HG02884 (cell line): ENCODE measurements at regions not wholly inside any gene's neighbourhood (a gene's known extent, or its start where the extent isn't known, plus 50 kb on each side); places are given as distances from the start of the nearest gene placed in this dataset.

Experiments
- ATAC-seq: cut with Tn5 transposase; IDR thresholded peaks from one replicate; pipeline ENCODE4 v1.9.1; 2021; ENCODE audit warnings: mild to moderate bottlenecking, moderate library complexity; ENCODE audit not compliant: unreplicated experiment

DNA sequence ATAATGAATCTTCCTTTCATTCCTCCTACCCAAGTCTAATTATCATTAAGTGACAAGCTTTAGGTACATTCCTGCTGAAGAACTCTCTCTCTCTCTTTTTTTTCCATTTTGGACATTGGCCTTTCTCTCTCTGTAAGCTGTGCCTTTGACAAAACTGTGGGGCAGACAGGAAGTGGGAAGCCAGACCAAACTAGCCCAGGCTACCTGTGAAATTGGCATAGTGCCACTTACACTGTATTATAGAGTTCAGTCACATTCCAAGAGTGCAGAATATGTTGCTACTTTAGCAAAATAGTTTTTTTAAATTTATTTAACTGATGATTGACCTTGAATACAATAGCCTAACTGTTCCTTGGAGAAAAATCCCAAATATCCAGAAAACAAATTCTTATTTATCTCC is 381.5 kb upstream of the ETAA1 start:
- no peak for ATAC-seq

DNA sequence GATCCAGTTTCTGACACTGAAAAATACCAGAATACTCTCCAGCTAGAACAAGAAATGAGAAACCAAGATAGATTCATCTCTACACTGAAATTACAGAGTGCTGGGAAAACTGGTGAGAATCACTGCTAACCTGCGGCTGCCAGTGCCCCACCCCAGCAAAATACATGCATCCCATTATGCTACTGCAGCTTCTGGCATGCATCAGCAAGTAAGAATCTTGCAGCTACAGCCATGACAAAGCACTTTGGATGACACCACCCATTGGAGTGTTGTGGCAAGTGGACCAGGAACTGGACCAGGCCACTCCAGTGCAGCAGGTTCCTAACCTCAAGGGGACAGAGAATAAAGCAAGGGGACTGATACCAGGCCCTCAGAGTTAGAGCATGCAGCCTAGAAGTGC is 378.8 kb upstream of the ETAA1 start:
- ATAC-seq, result no peak

DNA sequence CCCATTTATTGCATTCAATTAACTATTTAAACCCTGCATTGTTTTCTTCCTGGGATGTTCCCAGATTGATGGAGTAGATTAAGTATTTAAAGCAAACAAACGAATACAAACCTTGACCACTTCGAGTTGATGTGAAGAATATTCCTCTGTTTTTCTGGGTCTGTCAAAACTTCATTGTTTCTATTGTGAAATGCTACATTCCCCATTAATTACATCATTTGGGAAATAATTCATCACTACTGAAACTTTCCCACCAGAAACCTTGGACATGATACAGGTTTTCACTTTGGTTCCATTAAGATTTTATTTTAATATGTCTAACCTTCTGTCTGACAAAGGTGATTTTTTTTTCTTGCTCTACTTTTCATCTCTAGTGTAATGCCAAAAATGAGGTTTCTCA is 365.1 kb upstream of the ETAA1 start:
- no peak for ATAC-seq

DNA sequence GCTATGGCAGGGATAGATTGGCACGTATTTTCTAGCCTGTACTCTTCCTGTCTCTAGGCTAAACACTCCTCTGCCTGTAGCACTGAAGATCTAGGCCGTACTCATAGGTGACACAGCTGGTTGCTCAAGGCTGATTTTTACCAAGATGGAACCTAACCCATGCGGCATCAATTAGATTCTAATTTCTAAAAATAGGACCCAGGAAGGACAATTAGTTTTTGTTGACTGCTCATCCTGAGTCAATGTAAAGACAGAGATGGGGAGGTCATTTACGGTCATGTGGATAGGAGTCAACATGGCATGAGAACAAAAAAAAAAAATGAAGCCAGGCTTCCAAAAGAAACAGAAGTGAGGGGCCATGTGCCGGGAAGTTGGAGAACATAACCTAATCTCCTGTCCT is 360.7 kb upstream of the ETAA1 start:
- no peak for ATAC-seq

DNA sequence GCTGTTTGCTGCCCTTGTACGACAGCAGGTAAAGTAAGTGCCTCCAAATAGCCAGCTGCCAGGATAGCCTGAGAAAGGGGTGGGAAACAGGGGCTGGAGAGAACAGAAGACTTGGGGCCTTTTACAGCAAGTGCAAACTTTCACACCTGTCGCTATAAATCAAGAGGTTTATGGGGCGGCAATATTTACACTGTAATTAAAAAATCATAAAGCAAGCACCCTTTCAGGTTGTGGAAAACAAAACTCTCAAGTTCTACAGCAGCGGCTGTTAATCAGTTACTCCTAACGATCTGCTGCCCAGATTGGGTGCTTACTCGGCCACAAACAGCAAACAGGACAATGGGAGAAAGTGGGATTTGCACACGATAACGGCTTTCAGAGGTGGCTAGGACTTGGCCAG is 359.5 kb upstream of the ETAA1 start:
- ATAC-seq, result no peak

DNA sequence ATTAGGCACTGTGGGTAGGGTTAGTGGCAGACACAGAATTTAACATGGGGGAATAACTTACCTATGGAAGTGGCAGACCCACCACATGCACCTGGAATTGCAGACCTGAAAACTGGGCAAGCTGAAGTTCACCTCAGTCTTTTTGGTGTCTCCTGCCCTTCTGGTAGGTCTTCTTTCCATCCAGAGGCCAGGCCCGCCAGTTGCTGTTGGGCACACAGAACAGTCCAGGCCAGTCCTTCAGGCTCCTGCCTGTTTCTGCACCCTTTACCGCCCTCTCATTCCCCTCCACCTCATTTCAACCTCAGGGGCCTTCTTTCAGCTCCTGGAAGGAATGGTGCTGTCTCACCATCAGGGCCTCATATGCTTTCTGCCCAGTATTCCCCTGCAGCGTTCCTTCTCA is 358.9 kb upstream of the ETAA1 start:
- ATAC-seq, result no peak

DNA sequence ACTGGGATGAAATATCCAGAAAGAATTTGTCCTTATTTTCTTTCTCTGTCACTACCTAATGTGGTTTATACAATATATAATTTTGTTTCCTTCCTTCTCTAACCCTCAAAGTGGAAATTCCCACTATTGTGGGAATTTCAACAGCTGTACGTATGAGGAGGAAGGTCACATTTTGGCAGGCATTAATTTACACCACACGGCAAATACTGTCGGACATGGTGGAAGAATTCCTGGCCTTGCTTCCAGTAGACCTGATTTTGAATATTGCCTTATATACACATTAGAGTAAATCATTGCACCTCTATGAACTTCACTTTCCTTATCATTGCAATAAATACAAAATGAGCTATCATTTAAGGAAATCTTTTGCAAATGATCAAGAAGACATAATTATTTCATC is 358.1 kb upstream of the ETAA1 start:
- ATAC-seq, result no peak

DNA sequence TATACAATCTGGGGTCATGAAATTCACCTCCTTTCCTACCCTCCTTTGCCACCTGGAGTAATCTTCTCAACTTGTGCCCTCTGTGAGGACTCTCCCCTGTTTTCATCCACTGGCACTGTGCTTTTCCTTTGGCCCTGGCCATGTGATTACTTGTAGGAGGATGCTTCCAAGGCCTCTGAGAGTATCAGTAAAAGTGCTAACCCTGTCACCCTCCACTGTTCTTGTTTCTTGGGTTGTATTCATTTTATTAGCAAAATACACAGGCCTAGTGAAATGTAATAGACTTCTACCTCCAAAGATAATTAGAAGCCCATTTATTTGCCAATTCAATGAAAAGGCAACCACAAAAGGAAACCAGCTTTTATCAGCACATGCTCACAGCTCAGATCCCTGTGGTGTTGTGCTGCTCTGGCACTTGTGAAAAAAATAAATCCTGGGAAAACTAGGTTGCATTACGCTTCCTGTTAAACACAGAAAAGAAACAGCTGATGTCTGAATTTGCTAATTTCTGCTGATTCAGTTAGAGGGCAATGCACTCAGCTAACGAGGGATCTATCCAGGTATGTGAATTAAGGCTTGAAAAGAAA is 357.5 kb upstream of the ETAA1 start:
- no peak for ATAC-seq

DNA sequence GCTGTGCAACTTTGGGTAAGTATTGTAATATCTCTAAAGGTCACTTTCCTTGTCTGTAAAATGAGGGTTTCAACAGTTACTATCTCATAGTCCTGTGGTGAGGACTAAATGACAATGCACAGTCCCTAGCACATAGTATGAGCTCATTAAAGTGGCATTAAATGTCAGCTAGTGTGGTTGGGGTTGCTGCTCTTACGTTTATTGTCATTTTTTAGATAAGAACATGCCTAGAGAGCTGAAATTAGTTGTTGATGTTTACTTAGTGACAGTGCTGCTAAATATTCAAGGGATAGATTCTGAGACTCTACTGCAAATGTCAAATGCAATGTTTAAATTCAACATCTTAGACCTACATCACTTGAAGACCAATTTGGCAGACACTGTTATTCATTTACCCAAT is 356.1 kb upstream of the ETAA1 start:
- ATAC-seq, result no peak

DNA sequence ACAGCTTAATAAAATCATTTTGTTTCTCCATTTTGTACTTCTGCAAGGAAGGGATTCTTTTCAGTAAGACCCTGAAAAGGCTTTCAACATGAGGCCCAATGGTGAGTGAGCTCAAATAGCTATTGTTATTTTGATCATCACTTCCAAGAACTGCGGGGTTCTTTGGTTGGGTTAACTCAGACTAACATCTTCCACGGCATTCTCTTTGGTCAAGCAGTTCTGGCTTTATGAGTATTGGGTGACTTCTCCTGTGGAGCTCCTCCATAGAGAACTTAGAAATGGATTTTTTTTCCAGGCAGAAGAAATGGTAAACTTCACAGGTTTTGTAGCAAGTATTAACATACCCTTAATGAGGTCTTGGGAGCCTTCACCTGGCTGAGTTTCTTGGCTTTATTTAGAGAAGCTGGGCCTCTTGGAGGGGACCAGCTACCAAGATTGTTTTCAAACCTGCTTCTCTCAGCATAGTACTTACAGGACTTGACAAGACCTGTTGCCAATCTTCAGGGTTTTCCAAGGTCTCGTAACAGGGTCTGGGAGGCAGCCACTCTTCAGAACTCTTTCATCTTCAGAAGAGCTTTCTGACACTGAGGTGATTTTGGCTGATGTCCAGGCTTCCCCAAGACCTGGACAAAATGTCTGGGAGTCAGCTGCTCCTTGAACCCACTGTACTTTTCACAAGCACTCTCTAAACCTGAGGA is 353.2 kb upstream of the ETAA1 start:
- no peak for ATAC-seq

DNA sequence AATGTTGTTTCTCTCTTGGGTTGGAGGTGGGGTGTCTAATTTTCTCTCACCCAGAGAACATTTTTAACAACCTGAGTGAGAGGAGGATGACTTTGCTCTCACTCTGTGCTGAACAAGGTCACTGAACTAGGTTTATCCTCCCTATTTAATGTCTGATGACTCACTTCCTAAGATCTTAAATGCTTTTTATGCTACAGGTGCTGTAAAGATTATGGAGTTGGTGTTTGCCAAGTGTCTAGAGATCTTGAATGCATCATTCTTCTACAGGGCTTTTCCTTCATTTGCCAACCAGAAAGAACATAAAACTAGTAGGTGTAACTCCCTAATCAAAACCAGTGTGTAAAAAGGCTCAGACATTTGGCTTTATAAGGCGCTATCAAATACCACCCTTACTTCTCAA is 350.5 kb upstream of the ETAA1 start:
- no peak for ATAC-seq

DNA sequence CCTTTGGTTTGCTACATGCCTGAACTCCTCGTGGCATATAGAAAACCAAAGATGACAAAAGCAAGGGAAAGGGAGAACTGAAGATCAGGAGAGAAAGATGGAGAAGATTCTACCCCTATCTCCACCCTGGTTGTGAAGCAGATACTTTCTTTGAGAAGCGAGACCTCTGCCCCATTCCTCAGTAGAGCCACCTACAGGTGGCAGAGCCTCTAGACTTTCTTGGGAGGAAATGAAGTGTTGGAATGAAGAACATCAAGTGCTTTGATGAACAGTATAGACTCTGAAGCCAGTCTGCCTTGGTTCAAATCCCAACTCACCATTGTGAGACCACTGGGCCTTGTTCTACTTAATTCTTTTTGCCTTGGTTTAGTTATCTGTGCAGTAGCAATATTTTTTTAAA is 348.8 kb upstream of the ETAA1 start:
- no peak for ATAC-seq

DNA sequence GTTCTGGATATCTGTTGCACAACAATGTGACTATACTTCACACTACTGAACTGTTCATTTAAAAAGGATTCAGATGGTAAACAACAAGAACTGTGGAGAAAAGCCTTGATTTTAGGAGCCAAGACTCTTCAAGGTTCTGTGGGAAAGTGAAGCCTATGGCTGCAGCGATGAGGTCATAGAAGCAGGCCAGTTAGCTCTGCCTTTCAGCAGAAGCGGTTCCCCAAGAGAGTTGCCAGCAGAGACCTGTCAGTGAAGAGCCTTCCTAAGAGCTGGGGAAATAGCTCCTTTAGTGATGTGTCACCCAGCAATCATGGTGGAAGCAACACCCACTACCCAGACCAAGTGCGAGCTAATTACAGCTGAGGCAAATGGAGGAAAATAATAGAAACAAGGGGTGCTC is 346.5 kb upstream of the ETAA1 start:
- ATAC-seq, result no peak

DNA sequence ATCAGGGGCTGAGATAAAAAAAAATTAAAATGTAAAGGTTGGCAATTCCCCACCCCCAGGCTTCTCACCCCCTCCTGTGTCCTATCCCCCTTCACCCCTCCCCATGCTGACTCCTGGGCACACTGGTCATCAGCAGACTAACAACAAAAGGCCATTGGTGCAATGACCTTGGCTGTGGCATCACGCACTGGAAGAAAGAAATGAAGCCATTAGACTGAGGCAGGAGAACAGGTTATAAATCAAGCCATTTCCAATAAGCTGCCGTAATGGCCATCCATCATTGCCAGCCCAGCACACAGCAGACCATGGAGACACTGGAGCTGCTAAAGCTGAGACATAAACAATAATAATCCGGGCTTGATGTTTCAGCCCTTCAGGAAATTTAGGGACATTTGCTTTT is 342.4 kb upstream of the ETAA1 start:
- ATAC-seq, result no peak

DNA sequence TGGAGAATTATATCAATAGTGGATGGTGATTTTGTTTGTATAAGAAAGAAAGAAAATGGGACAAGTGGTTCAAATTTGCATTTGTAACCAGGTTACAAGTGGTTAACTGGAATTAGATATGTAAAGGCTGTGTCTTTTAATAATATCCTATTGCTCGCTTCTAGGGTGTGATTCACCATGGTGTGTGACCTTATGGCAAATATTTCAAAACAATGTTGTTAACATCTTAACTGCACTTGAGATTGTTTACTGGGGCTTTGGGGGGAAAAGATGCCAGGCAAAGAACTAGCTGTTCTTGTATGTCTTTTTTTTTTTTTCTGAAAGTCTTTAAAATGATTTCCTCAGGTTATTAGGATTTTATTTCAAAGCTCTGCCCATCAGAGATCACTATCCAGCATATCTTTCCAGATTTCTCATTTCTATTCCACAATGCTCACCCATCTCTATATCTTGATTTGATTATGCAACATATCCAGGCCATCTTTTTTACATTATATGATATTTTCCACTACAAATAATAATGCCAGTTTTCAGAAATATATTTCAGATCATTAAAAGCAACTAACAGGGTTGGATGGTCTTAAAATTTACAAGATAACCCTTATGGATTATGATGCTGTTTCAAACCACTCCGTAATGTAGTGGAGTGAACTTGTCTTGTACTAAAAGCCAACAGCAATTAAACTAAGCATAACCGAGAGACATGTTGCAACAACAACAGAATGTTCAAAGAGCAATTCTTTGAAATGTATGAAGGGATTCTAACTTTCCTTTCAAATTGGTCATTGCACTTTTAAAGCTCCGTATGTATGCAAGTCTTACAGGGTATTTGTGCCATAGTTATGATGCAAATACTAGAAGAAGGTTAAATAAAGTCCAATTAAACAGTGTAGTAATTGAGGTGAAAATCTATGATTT is 341.5 kb upstream of the ETAA1 start:
- ATAC-seq, result no peak

DNA sequence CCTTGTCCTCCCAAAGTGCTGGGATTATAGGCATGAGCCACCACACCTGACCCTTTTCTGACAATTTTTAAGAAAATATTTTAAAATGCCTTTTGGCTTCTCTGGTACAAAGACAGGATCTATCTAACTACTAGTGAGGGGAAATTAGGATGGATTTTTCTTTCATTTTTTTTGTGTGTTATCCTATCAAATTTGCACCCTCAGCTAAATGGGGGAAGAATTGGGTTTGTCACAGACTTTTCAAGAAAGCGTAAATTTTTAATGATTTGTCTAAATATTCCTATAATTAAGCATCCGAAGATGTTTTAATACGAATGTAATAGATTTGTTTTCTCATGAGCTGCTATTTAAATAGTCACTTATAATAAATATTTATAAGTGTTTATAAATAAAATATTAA is 340.0 kb upstream of the ETAA1 start:
- ATAC-seq, result no peak

DNA sequence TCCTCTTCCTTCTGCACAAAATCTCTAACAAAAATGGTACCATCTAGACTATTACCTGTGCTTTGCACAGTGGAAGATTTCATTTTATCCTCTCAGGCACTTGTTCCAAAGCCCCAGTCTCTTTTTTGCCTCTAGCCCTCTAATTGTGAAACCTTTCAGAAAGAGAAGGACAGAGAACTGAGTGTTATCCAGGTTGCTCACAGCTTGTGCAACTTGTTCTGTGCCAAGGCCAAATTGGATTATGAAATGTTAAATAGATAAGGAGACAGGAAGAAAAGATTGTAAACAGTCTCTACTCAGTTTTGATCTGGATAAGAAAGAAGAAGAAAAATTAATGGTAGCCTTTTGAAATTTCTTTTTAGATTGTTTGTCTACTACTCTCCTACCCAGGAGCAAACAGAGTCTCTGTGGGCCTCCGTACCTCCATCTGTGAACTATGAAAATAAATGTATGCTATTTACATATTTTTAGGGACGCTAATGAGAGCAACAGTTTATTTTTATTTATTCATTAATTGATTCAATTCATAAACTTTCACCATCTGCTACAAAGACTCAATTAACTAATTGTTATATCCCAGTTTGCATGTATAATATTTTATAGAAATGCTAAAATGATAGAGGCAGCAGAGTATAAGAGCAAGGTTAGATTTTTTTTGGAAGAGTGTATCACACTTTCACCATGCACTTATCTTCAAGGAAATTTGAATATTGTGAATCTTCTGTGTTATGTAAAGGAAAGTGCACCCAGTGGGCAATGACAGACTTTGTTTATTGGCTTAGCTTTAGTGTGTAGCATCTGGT is 339.0 kb upstream of the ETAA1 start:
- no peak for ATAC-seq

DNA sequence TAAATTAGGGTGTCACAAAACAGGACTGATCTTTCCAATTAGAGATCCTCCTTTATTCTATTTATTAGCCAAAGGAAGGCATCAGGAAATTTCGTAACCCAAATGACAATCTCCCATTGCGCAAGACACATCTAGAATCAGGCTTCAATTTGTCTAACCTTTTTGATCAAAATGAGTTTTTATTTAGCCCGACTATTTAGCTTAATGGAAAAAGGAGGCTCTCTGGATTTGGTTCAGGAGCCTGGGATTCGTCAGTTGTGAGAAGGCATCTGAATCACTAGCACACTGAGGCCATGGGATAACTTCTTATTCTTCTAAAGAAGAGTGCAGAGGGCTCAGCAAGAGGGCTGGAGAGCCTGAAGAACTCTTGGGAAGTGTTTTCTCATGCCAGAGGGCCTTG is 332.1 kb upstream of the ETAA1 start:
- ATAC-seq, result no peak

DNA sequence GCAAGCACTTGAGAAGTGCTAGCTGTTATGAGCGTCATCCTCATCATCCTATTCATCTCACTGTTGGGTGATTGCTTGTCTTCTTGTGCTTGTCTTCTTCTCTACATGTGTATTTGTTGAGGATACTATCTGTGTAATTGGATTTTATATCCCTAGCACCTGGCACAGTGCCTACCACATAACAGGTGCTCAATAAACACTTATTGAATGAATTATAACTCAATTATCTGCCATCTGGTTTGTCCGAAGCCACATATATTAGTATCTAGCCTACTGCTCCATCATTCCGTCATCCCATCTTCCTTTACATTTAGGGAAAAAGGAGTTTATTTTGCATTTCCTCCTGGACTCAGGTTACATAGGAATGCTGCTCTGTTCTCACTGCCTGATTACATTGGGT is 330.4 kb upstream of the ETAA1 start:
- ATAC-seq, result no peak

DNA sequence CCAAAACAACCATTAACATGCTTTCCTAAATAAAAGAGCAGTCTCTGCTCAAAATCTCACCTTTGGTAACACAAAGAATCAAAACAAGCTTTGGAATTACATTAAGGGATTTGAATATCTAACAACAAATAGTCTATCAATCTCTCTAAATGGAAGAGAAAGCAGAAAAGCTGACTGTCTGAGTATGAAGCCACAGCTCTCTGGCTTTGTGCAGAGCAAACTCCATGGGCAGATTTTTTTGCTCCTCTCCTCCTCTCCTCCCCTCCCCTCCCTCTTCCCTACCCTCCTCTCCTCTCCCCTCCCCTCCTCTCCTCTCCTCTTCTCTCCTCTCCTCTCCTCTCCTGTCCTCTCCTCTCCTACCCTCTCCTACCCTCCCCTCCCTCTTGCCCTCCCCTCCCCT is 329.5 kb upstream of the ETAA1 start:
- ATAC-seq, result no peak

DNA sequence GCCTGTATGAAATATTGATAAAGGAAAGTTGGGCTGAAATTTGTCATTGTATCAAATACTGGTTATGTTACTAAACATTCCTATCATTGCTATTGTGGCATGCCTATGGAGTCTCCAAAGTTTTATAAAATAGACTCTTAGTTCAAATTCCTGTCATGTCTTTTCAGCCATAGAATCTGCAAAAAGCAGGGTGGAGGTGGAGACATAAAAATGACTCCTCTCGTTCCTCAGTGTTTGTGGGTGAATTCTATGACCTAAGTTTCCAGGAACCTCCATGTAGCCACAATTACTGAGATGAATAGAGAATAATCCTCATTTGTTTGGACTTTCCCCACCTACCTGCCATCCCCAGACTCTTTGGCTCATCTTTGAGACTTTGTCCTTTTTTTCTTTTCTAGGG is 326.3 kb upstream of the ETAA1 start:
- no peak for ATAC-seq
